ENCODE measurements at regions not wholly inside any gene's neighbourhood (a gene's known extent, or its start where the extent isn't known, plus 50 kb on each side); places are given as distances from the start of the nearest gene placed in this dataset.

- DNase-seq (ENCODE audit: low spot score), result no peak
Measured at GRCh38 chr5:158119961-158120723, 261.2 kb upstream of the CLINT1 start.

- no peak for DNase-seq (ENCODE audit: low spot score)
Measured at GRCh38 chr5:158117467-158118160, 258.7 kb upstream of the CLINT1 start.

GRCh38 chr5:158116965-158117364, 258.0 kb upstream of the CLINT1 start:
- DNase-seq (ENCODE audit: low spot score), result no peak

GRCh38 chr5:158115468-158115867, 256.5 kb upstream of the CLINT1 start:
- DNase-seq (ENCODE audit: low spot score), result no peak

- DNase-seq (ENCODE audit: low spot score), result no peak
Measured at GRCh38 chr5:158108177-158108576, 249.2 kb upstream of the CLINT1 start.

GRCh38 chr5:158100373-158100888, 241.5 kb upstream of the CLINT1 start:
- DNase-seq (ENCODE audit: low spot score), result no peak

GRCh38 chr5:158099571-158100105, 240.7 kb upstream of the CLINT1 start:
- DNase-seq (ENCODE audit: low spot score), result no peak

- no peak for DNase-seq (ENCODE audit: low spot score)
Measured at GRCh38 chr5:158096835-158097234, 237.9 kb upstream of the CLINT1 start.

- DNase-seq (ENCODE audit: low spot score), result no peak
Measured at GRCh38 chr5:158086856-158087255, 227.9 kb upstream of the CLINT1 start.

- no peak for DNase-seq (ENCODE audit: low spot score)
Measured at GRCh38 chr5:158084292-158084691, 225.3 kb upstream of the CLINT1 start.

- DNase-seq (ENCODE audit: low spot score), result no peak
Measured at GRCh38 chr5:158082696-158083287, 223.8 kb upstream of the CLINT1 start.

- DNase-seq (ENCODE audit: low spot score), result no peak
Measured at GRCh38 chr5:158080112-158080511, 221.2 kb upstream of the CLINT1 start.

GRCh38 chr5:158079097-158079496, 220.2 kb upstream of the CLINT1 start:
- no peak for DNase-seq (ENCODE audit: low spot score)

- peak; percentile 88 for DNase-seq (ENCODE audit: low spot score)
Measured at GRCh38 chr5:158074992-158075769, 216.2 kb upstream of the CLINT1 start.

GRCh38 chr5:158074597-158074991, 215.6 kb upstream of the CLINT1 start:
- DNase-seq (ENCODE audit: low spot score), result peak; percentile 8

- DNase-seq (ENCODE audit: low spot score), result no peak
Measured at GRCh38 chr5:158070859-158071258, 211.9 kb upstream of the CLINT1 start.

GRCh38 chr5:158069838-158070237, 210.9 kb upstream of the CLINT1 start:
- DNase-seq (ENCODE audit: low spot score), result no peak

GRCh38 chr5:158068964-158069363, 210.0 kb upstream of the CLINT1 start:
- DNase-seq (ENCODE audit: low spot score), result no peak

GRCh38 chr5:158066076-158066475, 207.1 kb upstream of the CLINT1 start:
- no peak for DNase-seq (ENCODE audit: low spot score)

GRCh38 chr5:158064334-158065123, 205.6 kb upstream of the CLINT1 start:
- DNase-seq (ENCODE audit: low spot score), result no peak

- DNase-seq (ENCODE audit: low spot score), result no peak
Measured at GRCh38 chr5:158063052-158063451, 204.1 kb upstream of the CLINT1 start.
